BE2C (cell line): ENCODE measurements at regions not wholly inside any gene's neighbourhood (a gene's known extent, or its start where the extent isn't known, plus 50 kb on each side); places are given as distances from the start of the nearest gene placed in this dataset.

Source experiments
- DNase-seq: peaks from one replicate; pipeline ENCODE4 v3.0.0-alpha.2; 2020
- H3K27me3 ChIP-seq: fragments of 250-450 bp; sonication (Bioruptor Pico); 2 replicates; pipeline ENCODE4 v1.5.1; 2020; ENCODE audit warnings: mild to moderate bottlenecking
- H3K36me3 ChIP-seq: fragments of 250-450 bp; sonication (Bioruptor Pico); 2 replicates; pipeline ENCODE4 v1.5.1; 2020; ENCODE audit warnings: mild to moderate bottlenecking
- H3K4me1 ChIP-seq: fragments of 250-450 bp; sonication (Bioruptor Pico); 2 replicates; pipeline ENCODE4 v1.5.1; 2020
- H3K4me3 ChIP-seq: 2 replicates; pipeline ENCODE4 v1.5.1; 2011; ENCODE audit warnings: low read depth, low read length
- H3K9me3 ChIP-seq: fragments of 250-450 bp; sonication (Bioruptor Pico); 2 replicates; pipeline ENCODE4 v1.5.1; 2020
- TF ChIP-seq, protein P1 (sequence below): IDR thresholded peaks from 2 replicates; pipeline ENCODE4 v1.5.1; 2012; ENCODE audit warnings: mild to moderate bottlenecking, low read depth, low read length

DNA sequence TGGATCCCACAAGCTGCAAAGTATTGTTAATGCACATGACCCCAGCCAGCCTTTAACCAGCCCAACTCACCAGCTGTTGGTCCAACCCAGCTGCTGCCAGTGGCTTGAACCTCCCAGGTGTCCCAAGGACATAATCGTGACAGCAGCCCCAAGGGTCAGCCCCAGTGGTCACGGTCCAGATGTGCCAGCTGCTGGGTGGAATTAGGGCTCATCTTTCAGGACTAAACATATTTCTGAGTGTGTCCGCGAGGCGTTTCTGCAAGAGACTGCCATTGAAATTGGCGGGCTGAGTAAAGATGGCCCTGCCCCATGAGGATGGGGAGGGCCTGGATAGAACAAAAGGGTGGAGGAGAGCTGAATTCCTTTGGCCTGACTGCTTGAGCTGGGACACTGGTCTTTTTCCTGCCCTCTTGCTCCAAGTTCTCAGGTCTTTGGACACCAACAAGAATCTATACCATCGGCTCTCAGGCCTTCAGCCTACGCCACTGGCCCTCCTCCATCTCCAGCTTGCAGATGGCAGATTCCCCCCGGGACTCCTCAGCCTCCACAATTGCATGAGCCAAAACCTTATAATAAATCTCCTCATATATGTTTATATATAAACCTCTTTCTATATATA lies 240.2 kb downstream of the MN1 start:
- DNase-seq = no peak

DNA sequence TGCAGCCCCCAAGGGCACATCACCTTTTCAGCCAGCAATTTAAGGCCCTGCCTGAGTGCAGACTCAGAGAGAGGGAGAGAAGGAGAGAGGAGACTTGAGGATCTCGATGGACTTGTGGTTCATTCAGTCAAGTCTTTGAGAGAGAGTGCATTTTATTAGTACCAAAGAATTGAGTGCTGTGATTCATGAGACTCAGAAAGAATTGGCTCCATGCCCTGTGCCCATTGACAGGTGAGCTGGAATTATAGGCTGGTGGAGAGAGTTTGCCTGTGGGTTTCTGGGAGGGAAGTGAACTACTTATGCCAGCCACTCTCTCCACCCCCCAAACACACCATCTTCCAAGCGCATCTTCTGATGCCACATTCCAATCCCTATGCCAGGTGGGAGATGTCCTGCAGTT lies 236.8 kb downstream of the MN1 start:
- TF ChIP-seq, protein P1, sequence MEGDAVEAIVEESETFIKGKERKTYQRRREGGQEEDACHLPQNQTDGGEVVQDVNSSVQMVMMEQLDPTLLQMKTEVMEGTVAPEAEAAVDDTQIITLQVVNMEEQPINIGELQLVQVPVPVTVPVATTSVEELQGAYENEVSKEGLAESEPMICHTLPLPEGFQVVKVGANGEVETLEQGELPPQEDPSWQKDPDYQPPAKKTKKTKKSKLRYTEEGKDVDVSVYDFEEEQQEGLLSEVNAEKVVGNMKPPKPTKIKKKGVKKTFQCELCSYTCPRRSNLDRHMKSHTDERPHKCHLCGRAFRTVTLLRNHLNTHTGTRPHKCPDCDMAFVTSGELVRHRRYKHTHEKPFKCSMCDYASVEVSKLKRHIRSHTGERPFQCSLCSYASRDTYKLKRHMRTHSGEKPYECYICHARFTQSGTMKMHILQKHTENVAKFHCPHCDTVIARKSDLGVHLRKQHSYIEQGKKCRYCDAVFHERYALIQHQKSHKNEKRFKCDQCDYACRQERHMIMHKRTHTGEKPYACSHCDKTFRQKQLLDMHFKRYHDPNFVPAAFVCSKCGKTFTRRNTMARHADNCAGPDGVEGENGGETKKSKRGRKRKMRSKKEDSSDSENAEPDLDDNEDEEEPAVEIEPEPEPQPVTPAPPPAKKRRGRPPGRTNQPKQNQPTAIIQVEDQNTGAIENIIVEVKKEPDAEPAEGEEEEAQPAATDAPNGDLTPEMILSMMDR = no peak
- no peaks in the 10 kb centered on the region for H3K9me3 ChIP-seq
- no peaks in the 10 kb centered on the region for H3K36me3 ChIP-seq
- peaks cover 20% of the 10 kb centered on the region for H3K27me3 ChIP-seq
- no peak for DNase-seq
- no peaks in the 10 kb centered on the region for H3K4me1 ChIP-seq
- no peak overlapping the region for H3K4me3 ChIP-seq

More for the DNA sequence above, 240.2 kb downstream of the MN1 start:
- H3K27me3 ChIP-seq = no peaks in the 10 kb centered on the region; the same call in 1 of the 2 replicates
- no peak overlapping the region for H3K4me3 ChIP-seq
- no peaks in the 10 kb centered on the region for H3K9me3 ChIP-seq
- H3K36me3 ChIP-seq = no peaks in the 10 kb centered on the region
- TF ChIP-seq, protein P1 = no peak
- H3K4me1 ChIP-seq = no peaks in the 10 kb centered on the region

DNA sequence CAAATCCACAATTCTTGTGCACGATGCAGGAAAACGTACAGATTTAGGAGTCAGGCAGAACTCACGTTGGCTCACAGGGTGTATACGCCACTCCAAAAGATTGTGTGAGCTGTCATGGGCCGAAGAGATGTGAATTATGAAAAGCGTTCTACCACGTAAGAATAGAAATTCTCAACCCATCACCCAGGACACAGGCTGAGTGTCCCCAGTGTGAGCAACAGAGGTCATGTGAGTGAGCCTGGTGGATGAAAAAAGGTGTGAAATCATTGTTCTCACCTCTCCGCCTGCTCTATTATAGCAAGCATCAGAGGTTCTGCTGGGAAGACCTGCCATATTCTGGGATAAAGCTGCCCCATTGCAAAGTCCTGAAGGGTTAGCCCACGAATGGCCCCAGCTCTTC lies 235.0 kb downstream of the MN1 start:
- H3K27me3 ChIP-seq = peaks cover 30% of the 10 kb centered on the region
- no peak overlapping the region for H3K4me3 ChIP-seq
- TF ChIP-seq, protein P1 = no peak
- DNase-seq = no peak
- no peaks in the 10 kb centered on the region for H3K36me3 ChIP-seq
- H3K9me3 ChIP-seq = no peaks in the 10 kb centered on the region
- H3K4me1 ChIP-seq = no peaks in the 10 kb centered on the region

DNA sequence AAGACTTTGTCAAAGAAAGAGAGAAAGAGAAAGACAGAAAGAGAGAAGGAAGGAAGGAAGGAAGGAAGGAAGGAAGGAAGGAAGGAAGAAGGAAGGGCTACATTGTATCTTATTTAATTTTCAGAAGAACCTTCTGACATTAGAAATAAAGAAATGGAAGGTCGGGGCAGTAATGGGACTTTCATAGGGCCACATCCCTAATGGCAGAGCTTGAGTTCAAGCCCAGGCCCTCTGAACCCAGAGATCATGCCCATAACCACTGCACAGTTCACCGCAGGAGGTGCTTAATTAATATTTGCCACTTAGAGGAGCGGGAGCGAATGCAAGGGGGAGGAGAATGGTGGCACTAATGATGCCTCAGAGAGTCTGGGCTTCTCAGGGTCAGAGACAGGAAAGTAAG lies 233.3 kb downstream of the MN1 start:
- no peak for DNase-seq
- Histone ChIP-seq H3K9me3 (peaks cover 5% of the 10 kb centered on the region; the same call in 1 of the 2 replicates), H3K27me3 (peaks cover 40% of the 10 kb centered on the region), H3K4me1 (no peaks in the 10 kb centered on the region), H3K4me3 (no peak overlapping the region), H3K36me3 (no peaks in the 10 kb centered on the region)
- TF ChIP-seq, protein P1 = no peak

DNA sequence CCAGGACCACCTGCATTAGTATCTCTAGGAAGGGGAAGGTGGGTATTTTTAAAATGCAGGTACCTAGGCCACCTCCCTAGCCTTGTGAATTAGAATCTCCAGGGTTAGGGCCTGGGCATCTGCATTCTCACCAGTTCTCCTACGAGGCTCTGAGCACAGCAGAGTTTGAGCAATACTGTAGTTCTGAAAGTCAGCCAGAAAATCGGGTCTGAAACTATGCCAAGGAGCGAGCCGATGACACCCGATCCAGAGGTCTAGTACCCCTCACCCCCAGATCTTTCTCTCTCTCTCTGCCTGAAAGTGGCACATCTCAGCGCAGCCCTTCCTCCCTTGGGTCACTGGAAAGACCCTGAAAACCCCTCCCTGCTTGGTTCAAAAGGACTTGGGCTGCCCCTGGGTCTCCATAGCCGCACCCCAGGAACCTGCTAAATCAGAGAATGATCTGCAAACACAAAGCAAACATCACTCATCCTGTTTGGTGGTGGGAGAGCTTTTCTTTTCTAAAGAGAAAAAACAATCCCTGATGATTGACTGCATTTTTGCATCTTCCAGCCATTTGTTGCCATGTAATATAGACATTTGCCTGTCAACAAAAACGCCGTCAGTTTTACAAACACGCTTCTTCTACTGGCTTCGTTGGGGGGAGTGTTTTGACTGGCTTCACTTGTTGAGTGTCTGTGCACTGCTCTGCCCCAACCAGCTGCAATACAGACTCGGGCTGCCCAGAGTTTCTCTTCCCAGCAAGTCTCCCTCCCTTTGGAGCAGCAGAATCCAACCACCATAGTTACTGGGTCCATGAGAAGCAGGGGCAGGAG lies 229.9 kb downstream of the MN1 start:
- H3K4me1 ChIP-seq = no peaks in the 10 kb centered on the region
- H3K27me3 ChIP-seq = peaks cover 43% of the 10 kb centered on the region
- TF ChIP-seq, protein P1 = no peak
- no peak overlapping the region for H3K4me3 ChIP-seq
- no peak for DNase-seq
- peaks cover 5% of the 10 kb centered on the region; the same call in 1 of the 2 replicates for H3K9me3 ChIP-seq
- no peaks in the 10 kb centered on the region for H3K36me3 ChIP-seq

DNA sequence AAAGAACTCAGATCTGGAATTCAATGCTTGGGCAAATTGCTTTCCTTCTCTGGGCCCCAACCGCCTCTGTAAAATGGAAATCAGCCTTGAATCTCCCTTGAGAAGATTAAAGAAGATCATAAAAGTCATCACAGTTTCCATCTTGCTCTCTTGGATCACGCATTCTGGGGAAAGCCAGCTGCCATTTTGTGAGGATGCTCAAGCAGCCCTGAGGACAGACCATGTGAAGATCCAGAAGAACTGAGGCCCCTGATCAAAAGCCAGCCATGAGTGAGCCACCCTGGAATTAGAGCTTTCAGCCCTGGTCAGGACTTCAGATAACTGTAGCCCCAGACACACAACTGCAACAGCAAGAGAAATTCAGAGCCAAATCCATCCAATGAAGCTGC lies 229.3 kb downstream of the MN1 start:
- Histone ChIP-seq H3K9me3 (peaks cover 5% of the 10 kb centered on the region; the same call in 1 of the 2 replicates), H3K4me3 (no peak overlapping the region), H3K27me3 (peaks cover 43% of the 10 kb centered on the region), H3K36me3 (no peaks in the 10 kb centered on the region), H3K4me1 (no peaks in the 10 kb centered on the region)
- TF ChIP-seq, protein P1 = no peak
- no peak for DNase-seq
